ENCODE measurements at regions not wholly inside any gene's neighbourhood (a gene's known extent, or its start where the extent isn't known, plus 50 kb on each side); places are given as distances from the start of the nearest gene placed in this dataset.

DNA sequence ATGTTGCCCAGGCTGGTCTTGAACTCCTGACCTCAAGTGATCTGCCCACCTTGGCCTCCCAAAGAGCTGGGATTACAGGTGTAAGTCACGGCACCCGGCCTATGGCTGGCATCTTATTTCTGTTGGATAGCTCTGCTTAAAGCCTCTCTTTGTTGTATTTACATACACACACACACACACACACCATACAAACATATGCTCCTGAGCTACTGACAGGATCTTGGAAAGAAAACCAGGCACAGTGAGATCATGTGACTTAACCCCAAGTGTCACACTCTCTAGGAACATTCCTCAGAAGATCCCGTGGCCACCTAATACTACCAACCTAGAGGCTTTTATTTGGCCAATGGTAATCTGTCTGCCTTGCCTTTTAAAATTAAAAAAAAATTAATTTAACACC is 85.1 kb upstream of the HAAO start:
- 95 to 96% methylated on average over 2 of the region's 3 CpGs for WGBS, 2 experiments (ENCODE audit: insufficient coverage in 2 of 2)

DNA sequence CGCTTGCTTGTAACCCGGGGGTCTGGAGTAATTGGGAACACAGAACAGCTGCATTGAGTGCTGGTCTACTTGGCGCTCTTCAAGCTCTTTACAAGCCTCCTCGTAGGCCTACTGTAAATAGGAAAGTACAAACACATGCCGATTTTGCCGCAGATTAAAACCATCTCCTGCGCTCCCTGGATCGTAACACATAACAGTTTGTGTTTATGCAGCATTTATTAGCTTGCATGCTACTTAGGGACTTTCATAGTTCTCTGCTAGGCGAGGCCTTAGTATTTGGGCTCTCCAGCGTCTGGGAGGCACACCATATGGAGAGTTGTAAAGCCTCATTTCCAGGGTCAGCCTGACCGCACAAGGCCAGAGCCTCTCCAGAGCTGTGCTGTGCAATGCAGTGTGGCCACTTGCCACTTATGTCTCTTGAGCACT is 84.0 kb upstream of the HAAO start:
- Histone ChIP-seq H3K36me3 (ENCODE audit: control insufficient read depth, insufficient read depth, low read length) (no peaks in the 10 kb centered on the region), H3K4me3 (ENCODE audit: extremely low read depth, insufficient read depth, low read length, poor library complexity, severe bottlenecking) (no peak overlapping the region), H3K4me1 (ENCODE audit: control insufficient read depth, insufficient read depth, low read length, poor library complexity, severe bottlenecking) (no peaks in the 10 kb centered on the region), H3K9me3 (ENCODE audit: control insufficient read depth, low read length) (no peaks in the 10 kb centered on the region), H3K27ac (ENCODE audit: low read depth, low read length, severe bottlenecking) (no peak overlapping the region)
- 92 to 94% methylated on average over 11 of the region's 11 CpGs for WGBS, 2 experiments (ENCODE audit: insufficient coverage in 2 of 2)

More for the DNA sequence above, 85.1 kb upstream of the HAAO start:
- H3K36me3 ChIP-seq (ENCODE audit: control insufficient read depth, insufficient read depth, low read length): no peaks in the 10 kb centered on the region
- H3K4me3 ChIP-seq (ENCODE audit: extremely low read depth, insufficient read depth, low read length, poor library complexity, severe bottlenecking): no peak overlapping the region
- no peak overlapping the region for H3K27ac ChIP-seq (ENCODE audit: low read depth, low read length, severe bottlenecking)
- H3K9me3 ChIP-seq (ENCODE audit: control insufficient read depth, low read length): no peaks in the 10 kb centered on the region
- H3K4me1 ChIP-seq (ENCODE audit: control insufficient read depth, insufficient read depth, low read length, poor library complexity, severe bottlenecking): no peaks in the 10 kb centered on the region

DNA sequence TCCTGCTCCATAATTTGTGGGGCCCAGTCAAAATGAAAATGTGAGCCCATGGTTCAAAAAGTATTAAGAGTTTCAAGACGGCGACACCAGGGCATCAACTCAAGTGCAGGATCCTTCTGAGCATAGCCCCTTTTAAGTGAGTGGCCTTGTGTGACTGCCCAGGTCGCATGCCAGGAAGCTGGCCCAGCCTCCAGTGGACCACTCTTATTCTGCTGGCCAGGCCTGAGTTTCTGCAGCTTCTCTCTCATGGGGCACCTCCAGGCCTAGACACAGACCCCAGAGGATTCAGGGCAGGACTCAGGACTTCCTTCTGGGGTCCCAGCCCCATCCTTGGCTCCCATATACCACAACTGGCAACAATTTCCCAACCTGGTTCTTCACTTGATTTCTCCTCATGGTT is 83.5 kb upstream of the HAAO start:
- 84 to 86% methylated on average over 3 of the region's 3 CpGs for WGBS, 2 experiments (ENCODE audit: insufficient coverage in 2 of 2)
- Histone ChIP-seq H3K36me3 (ENCODE audit: control insufficient read depth, insufficient read depth, low read length) (no peaks in the 10 kb centered on the region), H3K27ac (ENCODE audit: low read depth, low read length, severe bottlenecking) (no peak overlapping the region), H3K9me3 (ENCODE audit: control insufficient read depth, low read length) (no peaks in the 10 kb centered on the region), H3K4me1 (ENCODE audit: control insufficient read depth, insufficient read depth, low read length, poor library complexity, severe bottlenecking) (no peaks in the 10 kb centered on the region), H3K4me3 (ENCODE audit: extremely low read depth, insufficient read depth, low read length, poor library complexity, severe bottlenecking) (no peak overlapping the region)

DNA sequence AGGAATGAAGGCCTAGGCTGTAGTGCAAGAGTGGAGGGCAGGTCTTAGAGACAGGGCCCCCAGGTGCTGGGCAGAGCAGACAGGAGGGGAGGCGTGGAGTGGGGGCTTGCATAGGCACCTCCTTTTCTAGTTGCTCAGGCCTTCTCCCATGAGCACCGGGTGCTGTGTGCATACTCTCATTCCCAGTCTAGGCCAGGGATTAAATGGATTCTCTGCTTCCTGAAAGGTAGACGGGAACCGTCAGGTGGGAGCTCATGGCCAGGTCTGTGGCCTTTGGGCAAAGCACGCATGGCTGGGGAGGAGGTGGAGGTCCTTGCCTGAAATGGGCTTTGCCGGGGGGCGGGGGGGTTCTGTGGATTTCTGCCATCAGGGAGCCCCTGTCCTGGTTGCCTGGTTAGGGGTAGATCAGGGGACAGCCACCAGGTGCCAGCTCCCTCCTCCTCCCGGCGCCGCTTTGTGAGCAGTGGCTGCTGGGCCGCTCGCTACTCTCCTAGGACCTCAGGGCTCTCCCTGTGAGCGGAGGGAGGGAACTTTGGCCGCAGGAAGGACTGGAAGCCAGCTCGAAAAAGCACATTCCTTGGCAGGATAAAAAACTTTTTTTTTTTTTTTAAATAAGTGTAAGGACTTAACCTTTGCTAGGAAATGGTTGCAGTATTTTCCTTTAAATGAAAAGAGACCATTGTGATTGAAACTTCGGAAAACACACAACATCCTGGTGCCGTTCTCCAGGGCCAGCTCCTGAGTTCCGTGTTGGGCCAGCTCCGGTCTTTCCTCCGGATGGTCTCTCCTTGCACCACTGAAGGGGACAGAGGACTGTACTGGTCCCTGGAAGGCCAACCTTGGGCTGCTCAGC is 82.8 kb upstream of the HAAO start:
- Histone ChIP-seq H3K9me3 (ENCODE audit: control insufficient read depth, low read length) (no peaks in the 10 kb centered on the region), H3K36me3 (ENCODE audit: control insufficient read depth, insufficient read depth, low read length) (no peaks in the 10 kb centered on the region), H3K27ac (ENCODE audit: low read depth, low read length, severe bottlenecking) (no peak overlapping the region), H3K4me1 (ENCODE audit: control insufficient read depth, insufficient read depth, low read length, poor library complexity, severe bottlenecking) (no peaks in the 10 kb centered on the region), H3K4me3 (ENCODE audit: extremely low read depth, insufficient read depth, low read length, poor library complexity, severe bottlenecking) (no peak overlapping the region)
- WGBS, 2 experiments (ENCODE audit: insufficient coverage in 2 of 2): 89 to 90% methylated on average over 14 to 17 of the region's 20 CpGs

DNA sequence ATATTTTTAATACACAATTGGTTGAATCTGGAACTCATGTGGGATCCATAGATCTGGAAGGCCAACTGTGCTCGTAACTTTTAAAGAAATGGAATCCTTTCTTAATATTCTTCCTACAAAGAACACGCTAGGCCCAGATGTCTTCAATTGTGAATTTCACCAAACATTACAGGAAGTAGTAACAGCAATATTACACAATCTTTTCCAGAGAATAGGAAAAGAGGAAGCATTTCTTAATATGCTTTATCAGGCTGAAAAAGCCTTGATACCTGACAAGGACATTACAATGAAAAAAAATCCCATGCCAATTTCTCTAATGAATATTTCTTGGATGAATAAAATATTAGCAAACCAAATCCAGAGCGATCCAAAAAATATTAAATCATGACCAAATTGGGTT is 80.3 kb upstream of the HAAO start:
- no peak overlapping the region for H3K27ac ChIP-seq (ENCODE audit: low read depth, low read length, severe bottlenecking)
- no peaks in the 10 kb centered on the region for H3K4me1 ChIP-seq (ENCODE audit: control insufficient read depth, insufficient read depth, low read length, poor library complexity, severe bottlenecking)
- H3K4me3 ChIP-seq (ENCODE audit: extremely low read depth, insufficient read depth, low read length, poor library complexity, severe bottlenecking): no peak overlapping the region
- WGBS, 2 experiments (ENCODE audit: insufficient coverage in 2 of 2): 100% methylated on average over 1 of the region's 3 CpGs
- H3K36me3 ChIP-seq (ENCODE audit: control insufficient read depth, insufficient read depth, low read length): no peaks in the 10 kb centered on the region
- H3K9me3 ChIP-seq (ENCODE audit: control insufficient read depth, low read length): peaks cover 5% of the 10 kb centered on the region

DNA sequence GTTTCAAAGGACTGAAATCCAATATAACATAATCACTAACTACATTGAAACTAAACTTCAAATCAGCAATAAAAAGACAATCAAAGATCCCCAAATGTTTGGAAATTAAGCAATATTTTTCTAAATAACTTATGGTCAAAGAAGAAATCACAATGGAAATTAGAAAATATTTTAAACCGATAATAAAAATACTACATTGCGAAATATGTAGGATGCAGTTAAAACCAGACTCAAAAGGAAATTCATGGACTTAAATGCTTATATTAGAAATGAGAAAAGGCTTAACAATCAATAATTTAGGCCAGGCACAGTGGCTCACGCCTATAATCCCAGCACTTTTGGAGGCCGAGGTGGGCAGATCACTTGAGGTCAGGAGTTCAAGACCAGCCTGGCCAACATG is 79.0 kb upstream of the HAAO start:
- 87 to 94% methylated on average over 2 to 3 of the region's 4 CpGs for WGBS, 2 experiments (ENCODE audit: insufficient coverage in 2 of 2)
- Histone ChIP-seq H3K4me1 (ENCODE audit: control insufficient read depth, insufficient read depth, low read length, poor library complexity, severe bottlenecking) (no peaks in the 10 kb centered on the region), H3K9me3 (ENCODE audit: control insufficient read depth, low read length) (peaks cover 5% of the 10 kb centered on the region), H3K4me3 (ENCODE audit: extremely low read depth, insufficient read depth, low read length, poor library complexity, severe bottlenecking) (no peak overlapping the region), H3K36me3 (ENCODE audit: control insufficient read depth, insufficient read depth, low read length) (no peaks in the 10 kb centered on the region), H3K27ac (ENCODE audit: low read depth, low read length, severe bottlenecking) (no peak overlapping the region)

DNA sequence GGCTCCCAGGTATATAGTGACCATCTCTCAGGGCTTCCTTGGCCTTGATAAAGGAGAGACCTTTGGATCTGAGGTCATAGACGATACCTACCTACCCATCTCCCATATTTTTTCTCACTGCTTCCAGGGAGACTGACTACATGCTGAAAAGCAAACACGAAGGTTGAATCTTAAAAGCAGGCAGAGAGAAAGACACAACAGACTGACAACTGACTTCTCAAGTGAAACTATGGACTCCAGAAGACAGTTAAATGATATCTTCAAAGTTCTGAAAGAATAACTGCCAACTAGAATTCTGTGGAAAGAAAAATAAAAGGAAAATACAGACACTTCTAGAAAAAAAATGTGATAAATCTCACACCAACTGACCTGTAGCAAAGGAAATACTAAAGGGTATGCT is 76.5 kb upstream of the HAAO start:
- Histone ChIP-seq H3K9me3 (ENCODE audit: control insufficient read depth, low read length) (peaks cover 5% of the 10 kb centered on the region), H3K27ac (ENCODE audit: low read depth, low read length, severe bottlenecking) (no peak overlapping the region), H3K36me3 (ENCODE audit: control insufficient read depth, insufficient read depth, low read length) (no peaks in the 10 kb centered on the region), H3K4me1 (ENCODE audit: control insufficient read depth, insufficient read depth, low read length, poor library complexity, severe bottlenecking) (no peaks in the 10 kb centered on the region), H3K4me3 (ENCODE audit: extremely low read depth, insufficient read depth, low read length, poor library complexity, severe bottlenecking) (no peak overlapping the region)
- 89% methylated on average over 2 of the region's 2 CpGs; no CpG with 5 or more reads in 1 of the 2 experiments for WGBS, 2 experiments (ENCODE audit: insufficient coverage in 2 of 2)

DNA sequence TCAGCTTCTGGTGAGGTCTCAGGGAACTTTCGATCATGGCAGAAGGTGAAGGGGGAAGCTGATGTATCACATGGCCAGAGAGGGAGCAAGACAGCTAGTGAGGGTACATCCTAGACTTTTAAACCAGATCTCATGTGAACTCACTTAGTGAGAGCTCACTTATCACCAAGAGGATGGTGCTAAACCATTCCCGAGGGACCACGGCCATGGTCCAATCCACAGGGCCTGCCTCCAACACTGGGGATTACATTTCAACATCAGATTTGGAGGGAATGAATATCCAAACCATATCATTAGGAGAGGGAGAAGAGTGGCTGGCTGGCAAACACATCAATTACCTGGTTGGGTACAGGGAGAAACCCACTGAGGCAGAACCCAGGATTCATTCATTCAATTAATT is 75.7 kb upstream of the HAAO start:
- Histone ChIP-seq H3K4me3 (ENCODE audit: extremely low read depth, insufficient read depth, low read length, poor library complexity, severe bottlenecking) (no peak overlapping the region), H3K36me3 (ENCODE audit: control insufficient read depth, insufficient read depth, low read length) (no peaks in the 10 kb centered on the region), H3K4me1 (ENCODE audit: control insufficient read depth, insufficient read depth, low read length, poor library complexity, severe bottlenecking) (no peaks in the 10 kb centered on the region), H3K9me3 (ENCODE audit: control insufficient read depth, low read length) (peaks cover 5% of the 10 kb centered on the region), H3K27ac (ENCODE audit: low read depth, low read length, severe bottlenecking) (no peak overlapping the region)
- WGBS, 2 experiments (ENCODE audit: insufficient coverage in 2 of 2): 89 to 100% methylated on average over 1 of the region's 3 CpGs

DNA sequence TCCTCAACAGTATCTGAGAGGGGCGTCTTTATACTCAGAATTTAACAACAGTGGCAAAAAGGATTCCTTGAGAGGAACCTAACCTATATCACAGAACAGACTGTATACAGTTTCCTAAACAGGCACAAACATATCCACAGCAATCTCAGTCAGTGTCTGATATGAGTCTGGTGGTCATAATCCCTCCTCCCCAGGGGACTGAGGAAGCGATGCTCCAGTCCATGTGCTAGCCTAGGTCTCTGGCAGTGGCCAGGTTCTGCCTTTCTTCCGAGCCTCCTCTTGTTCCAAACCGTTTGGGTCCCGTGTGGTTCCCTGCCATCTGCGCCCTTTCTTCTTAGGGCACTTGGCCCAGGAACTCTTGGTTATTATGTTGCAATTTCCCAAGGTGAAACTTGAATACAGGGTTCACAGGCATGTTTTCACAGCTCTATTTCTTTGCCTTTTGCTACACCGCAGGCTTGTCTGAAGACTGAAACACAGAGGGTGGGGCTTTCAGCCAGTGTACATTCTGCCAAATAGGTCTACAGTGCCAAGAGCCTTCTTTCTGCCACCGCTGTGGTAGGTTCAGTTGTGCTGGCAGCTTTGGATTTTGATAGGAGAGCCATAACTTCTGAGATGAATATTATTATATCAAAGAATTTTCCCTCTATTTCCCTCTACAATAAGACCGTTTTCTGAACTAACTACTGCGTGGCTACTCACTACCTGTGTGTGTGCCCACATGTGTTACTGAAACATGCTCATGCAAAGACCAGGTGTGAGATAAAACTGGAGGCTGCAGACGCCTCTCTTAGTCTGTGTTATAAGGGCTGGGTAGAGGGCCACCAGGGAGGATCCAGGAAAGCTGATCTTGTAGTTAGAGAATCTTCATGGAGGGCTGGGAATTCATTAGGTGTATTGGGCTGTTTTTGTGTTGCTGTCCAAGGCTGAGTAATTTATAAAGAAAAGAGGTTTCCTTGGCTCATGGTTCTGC is 75.0 kb upstream of the HAAO start:
- Histone ChIP-seq H3K4me1 (ENCODE audit: control insufficient read depth, insufficient read depth, low read length, poor library complexity, severe bottlenecking) (no peaks in the 10 kb centered on the region), H3K36me3 (ENCODE audit: control insufficient read depth, insufficient read depth, low read length) (no peaks in the 10 kb centered on the region), H3K27ac (ENCODE audit: low read depth, low read length, severe bottlenecking) (no peak overlapping the region), H3K9me3 (ENCODE audit: control insufficient read depth, low read length) (peaks cover 5% of the 10 kb centered on the region), H3K4me3 (ENCODE audit: extremely low read depth, insufficient read depth, low read length, poor library complexity, severe bottlenecking) (no peak overlapping the region)
- WGBS, 2 experiments (ENCODE audit: insufficient coverage in 2 of 2): 94 to 98% methylated on average over 7 to 8 of the region's 11 CpGs

DNA sequence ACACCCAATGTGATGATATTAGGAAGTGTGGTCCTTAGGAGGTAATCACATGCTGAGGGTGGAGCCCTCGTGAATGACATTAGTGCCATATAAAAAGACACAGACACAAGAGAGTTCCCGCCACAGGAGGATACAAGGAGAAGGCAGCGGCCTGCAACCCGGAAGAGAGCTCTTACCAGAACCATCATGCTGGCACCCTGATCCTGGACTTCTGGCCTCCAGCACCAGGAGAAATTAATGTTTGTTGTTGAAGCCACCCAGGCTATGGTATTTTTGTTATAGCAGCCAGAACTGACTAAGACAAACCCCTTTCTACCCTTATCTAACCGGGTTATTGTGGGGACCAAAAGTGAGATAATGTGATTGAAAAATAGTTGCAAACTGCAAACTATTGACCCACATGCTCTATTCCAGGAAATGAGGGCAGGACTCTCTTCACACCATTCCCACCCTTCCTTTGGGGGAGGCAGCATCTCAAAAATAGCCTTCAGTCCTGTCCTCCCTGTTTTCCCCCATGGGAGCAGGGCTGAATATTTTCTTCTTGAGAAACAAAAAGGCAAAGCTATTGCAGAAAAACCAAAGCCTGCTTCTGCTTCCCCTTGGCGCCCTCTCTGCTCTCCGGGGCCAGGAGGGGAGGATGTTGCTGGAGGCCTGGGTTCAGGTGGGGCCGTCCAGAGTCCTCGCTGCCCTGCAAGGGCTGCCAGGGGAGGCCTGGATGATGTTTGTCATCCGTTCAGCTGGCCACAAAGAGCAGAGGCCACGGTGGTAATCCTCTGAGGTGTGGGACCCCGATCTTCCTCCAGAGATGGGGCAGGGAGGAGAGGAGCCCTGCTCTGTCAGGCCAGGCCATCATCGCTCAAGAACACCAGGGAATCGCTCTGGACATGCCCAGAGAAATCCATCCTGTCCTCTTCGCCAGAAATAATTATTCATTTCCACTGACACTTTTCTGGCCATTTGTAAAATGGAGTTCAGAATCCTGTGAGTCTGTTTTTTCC is 73.8 kb upstream of the HAAO start:
- 87 to 93% methylated on average over 9 to 11 of the region's 15 CpGs for WGBS, 2 experiments (ENCODE audit: insufficient coverage in 2 of 2)
- no peak overlapping the region for H3K27ac ChIP-seq (ENCODE audit: low read depth, low read length, severe bottlenecking)
- no peaks in the 10 kb centered on the region for H3K36me3 ChIP-seq (ENCODE audit: control insufficient read depth, insufficient read depth, low read length)
- H3K4me3 ChIP-seq (ENCODE audit: extremely low read depth, insufficient read depth, low read length, poor library complexity, severe bottlenecking): no peak overlapping the region
- peaks cover 5% of the 10 kb centered on the region for H3K9me3 ChIP-seq (ENCODE audit: control insufficient read depth, low read length)
- H3K4me1 ChIP-seq (ENCODE audit: control insufficient read depth, insufficient read depth, low read length, poor library complexity, severe bottlenecking): no peaks in the 10 kb centered on the region
